Superior temporal gyrus (tissue), 1 donor: ENCODE measurements at regions not wholly inside any gene's neighbourhood (a gene's known extent, or its start where the extent isn't known, plus 50 kb on each side); places are given as distances from the start of the nearest gene placed in this dataset.

Experiments
- DNase-seq: peaks from one replicate; pipeline ENCODE4 v3.0.0-alpha.2; 2016; ENCODE audit errors: extremely low spot score

DNA sequence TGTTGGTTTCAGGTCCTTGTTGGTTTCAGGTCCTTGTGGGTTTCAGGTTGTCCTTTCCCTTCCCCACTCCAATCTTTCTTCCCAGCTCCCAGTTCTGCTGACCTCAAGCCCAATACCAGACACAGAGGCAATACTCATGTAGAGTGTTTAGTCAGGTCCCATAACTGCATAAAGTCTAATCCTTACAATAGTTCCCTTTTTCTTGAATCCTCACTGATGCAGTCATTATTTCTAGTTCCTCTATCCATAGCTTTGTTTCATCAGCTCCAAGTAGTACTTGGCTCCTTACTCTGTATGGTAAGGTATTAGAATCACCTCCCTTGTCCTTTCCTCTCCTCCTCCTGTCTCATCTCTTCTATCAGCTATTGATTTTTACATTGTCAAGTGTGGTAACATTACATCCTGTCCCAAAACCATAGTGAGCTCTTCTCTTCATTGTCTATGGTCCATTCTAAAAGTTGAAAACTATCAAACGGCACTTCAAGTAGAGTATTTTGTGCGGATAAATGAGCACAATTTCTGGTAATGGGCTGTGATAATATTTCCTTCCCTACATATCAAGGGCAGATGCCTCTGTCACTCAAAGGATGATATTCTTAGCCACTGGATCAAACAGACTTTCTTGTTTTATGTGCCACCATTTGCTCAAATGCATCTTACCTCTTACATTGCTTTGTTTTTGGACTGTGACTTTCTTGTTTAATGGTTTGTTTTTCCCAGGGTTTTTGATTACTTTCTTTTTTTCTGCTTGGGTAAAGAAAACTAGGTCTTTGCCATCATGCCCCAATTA, 57.2 kb upstream of the JDP2 start:
- DNase-seq, result no peak

- DNase-seq, result no peak
Measured at GRCh38 chr14:75371297-75371696, 56.5 kb upstream of the JDP2 start.

DNA sequence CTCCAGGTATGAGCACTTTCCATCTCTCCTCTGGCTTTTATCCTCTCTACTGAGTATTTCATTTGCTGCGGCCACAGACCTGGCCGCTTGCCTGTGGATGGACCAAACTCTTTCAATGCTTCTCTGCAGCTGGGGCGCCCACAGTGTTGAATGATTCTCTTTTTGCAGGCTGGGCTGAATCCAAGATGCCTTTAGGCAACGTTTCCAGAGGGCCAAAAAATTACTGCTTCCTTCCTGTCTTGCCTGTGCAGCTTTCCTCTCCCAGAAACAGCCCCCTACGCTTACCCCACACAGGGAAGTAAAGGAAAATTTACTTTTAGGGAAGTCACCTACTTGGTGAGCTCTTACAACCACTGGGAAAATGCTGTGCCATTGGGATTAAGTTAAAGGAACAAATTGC, 55.6 kb upstream of the JDP2 start:
- peak; percentile 86 for DNase-seq

DNA sequence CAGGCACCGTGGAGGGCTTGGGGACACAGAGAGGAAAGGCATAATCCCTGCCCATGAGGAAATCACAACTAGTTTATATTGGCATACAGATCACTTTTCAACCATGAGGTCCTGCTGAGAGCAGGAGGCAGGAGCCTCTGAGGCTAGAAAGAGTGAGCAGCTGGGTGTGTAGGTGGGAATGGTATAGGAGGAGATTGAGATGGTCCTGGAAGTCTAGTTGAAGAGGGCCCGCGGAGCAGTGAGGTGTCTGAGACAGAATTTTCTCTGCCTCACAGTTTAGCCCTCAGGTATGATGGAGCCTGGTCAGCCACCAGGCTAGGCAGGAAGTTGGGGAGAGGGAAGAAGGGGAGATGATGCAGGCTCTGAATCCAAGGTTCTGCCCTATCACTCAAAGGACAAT, 54.7 kb upstream of the JDP2 start:
- DNase-seq, result no peak

DNA sequence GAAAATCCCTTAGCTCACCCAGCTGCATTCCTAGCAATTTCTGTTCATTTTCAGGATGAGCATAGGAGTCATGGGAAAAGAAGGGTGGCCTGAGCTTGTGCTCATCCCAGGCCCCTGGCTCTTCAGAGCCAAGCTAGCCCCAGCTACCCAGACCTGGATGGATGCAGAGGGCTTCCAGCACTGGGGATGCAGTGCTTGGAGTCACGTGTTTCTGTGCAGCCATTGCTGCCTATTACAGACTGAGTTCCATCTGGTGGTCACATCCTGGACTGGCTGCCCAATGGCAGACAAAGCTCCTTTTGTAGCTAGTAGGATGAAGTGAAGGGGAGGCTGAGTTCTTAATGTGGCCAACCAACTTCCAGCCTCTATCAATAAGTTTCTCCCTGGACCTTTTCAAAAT, 54.2 kb upstream of the JDP2 start:
- DNase-seq, result peak; percentile 57

DNA sequence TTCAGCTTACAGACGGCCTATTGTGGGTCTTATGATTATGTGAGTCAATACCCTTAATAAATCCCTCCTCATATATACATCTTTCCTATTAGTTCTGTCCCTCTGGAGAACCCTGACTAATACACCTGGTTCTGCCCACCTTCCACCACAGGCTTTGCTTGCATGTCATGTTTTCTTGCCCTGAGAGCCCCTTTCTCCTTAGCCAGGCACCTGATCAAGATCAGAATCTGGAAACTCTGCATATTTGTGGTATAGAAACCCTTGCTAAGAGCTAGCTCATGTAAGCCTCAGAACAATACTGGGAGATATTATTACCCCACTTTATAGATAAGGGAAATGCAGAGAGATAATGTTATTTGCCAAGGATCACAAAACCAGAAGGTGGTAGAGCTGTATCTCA, 52.9 kb upstream of the JDP2 start:
- no peak for DNase-seq

GRCh38 chr14:75375983-75376382, 51.8 kb upstream of the JDP2 start:
- no peak for DNase-seq
